NK-92 treated with Interleukin-12 subunit alpha and Interleukin-12 subunit beta, amount 100 ng/mL, for 24 hours (cell line): ENCODE measurements at regions not wholly inside any gene's neighbourhood (a gene's known extent, or its start where the extent isn't known, plus 50 kb on each side); places are given as distances from the start of the nearest gene placed in this dataset.

Source experiments
- DNase-seq: peaks from one replicate; lab custom pipeline; 2025; lab: John Stamatoyannopoulos, UW

DNA sequence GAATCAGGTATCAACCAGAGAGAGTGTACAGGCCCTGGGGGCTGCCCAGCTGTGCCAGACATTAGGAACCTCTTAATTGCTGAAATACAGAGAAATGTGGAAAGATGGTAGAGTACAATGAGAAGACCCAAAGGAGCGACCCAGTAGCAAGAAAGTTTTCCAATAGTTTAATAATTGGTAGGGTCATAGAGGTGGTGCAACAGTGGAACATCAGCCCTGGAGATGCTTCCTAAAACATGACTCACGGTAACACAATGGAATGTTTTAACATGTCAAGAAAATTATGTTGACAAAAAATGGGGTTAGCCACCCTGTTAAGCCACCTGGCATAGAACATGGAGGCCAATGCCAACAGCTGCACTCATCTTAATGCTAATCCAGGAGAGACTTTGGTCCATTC lies 284.1 kb downstream of the ELAVL2 start:
- DNase-seq: no peak

DNA sequence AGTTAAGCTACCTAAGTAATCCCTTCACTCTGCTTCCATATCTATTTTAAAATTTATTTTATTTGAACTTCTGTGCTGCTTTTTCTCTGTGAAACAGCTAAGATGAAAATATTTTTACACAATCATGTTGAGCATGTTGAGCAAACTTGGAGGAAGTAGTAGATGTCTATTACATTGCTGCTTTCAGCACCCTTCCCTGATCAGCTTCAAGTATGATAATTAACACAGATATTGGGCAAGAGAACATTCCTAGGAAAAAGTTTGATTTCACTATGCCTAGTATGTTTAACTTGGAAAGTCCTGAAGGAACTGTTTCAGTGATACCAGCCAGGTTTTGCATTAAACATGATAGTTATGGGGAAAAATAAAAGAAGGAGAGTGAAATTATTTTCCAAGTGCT lies 283.6 kb downstream of the ELAVL2 start:
- DNase-seq: no peak

DNA sequence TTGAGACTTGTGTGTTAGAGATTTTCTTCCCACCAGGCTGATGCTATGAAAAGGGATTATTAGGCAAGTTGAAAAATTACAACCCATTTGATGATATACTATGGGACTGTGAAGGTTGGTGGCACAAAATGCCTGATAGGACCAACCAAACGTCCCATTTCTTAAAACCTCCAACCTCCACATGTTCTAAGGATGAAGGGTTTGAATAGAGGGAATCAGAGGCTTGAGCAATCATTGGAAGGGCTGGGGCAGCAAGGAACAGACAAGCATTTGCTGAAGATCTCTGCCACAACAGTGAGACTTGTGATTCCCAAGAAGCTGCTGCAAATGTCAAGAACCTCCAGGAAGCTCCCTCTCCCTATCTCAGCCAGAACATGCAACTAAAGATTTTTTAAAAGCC lies 283.1 kb downstream of the ELAVL2 start:
- no peak for DNase-seq

DNA sequence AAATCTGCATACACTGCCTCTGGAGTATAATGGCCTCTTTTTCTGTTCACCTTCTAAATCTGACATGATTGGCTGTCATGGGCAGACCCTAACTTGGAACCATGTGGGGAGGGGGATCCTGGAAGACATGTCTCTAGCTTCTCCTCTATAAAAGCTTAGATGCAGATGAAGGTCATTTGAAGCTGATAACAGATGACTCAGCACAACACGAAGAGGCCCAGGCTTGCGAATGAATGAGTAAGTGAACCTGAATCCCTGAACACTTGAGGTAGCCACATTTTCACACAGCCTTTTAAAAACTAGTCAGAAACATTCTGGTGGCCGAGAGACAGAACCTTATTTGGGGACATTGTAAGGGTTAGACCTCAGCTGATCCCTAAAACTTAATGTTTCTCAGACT lies 282.6 kb downstream of the ELAVL2 start:
- DNase-seq: no peak

- no peak for DNase-seq
These were observed 280.3 kb downstream of the ELAVL2 start for GRCh38 chr9:23545728-23546127.

DNA sequence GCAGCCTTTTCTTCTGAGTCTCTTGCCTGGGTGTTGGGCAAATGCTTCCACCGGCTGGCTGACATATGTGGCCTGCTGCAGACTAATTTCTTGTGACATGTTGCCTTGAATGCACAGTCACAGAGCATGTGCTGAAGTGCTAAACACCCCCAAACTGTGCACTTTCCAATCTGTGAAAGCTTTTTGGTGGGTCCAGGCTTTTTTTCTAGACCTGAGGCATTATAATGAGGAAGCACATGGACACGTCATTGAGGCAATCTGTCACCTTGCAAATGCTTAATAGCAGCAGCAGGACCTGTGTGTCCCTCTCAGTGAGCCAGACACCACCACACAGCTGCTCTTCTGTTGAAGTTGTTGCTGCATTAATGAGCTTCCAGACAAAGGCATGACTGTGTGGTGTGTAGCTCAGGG lies 274.7 kb downstream of the ELAVL2 start:
- no peak for DNase-seq

DNA sequence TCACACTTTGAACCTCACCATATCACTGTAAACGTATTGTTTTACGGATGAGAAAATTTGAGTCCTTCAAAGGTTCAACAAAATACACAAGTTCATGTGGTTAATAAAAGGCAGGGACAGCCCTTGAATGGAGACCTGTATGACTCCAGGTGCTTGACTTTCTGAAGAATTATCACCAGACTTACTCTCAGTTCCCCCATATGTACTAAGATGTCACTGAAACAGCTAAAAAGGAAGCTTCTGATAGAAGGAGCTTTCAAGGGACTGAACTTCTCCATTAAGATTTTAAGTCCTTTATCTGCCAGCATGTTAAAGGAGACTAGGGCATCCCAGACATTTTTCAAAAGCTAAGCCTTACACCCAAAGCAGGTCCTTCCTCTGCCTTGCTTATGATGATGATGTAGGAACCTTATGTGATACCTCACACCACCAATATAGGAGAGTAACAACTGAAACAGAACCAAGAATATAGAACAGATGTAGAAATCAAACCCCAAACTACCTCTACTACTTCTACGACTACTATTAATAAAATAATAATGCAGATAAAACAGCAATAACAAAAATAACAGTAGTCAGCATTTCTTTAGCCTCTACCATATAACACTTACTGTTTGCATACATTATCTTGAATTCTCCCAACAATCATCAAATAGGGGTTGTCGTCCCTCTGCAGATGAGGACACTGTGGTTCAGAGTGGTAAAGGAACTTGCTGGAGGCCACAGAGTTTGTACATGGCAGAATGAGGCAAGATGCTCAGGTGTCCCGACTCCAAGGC lies 273.9 kb downstream of the ELAVL2 start:
- DNase-seq: no peak

DNA sequence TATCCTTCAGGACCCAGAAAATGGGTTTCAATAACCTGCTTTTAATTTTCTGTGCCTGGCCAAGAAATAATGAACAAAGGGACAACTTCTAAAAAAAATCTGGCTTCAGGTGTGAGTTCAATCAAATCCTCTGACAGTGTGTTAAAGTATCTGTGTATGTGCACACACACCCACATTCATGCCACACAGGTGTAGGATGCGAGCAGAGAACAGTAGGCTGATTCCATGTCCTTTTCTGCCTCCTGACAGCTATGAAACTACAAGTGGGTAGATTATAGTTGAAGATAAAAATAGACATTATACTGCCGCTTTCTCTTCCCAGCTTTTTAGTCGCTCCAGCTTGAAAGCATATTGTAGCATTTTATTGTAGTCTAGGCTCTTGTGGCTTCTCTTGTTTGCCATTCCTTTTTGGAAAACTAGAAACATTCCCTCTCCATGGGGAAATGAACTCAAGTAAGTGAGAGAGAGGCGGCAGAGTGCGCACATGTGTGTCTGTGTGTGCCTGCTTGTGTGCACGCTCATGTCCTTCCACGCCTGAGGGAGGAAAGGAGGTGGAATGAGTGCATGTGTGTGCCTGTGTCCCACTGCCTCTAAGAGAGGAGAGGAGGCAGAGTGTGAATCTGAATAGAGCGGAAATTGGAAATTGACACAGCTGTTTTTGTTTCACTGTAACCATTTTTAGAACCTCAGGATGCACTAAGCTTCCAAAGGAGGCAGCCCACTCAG lies 273.0 kb downstream of the ELAVL2 start:
- DNase-seq: no peak

DNA sequence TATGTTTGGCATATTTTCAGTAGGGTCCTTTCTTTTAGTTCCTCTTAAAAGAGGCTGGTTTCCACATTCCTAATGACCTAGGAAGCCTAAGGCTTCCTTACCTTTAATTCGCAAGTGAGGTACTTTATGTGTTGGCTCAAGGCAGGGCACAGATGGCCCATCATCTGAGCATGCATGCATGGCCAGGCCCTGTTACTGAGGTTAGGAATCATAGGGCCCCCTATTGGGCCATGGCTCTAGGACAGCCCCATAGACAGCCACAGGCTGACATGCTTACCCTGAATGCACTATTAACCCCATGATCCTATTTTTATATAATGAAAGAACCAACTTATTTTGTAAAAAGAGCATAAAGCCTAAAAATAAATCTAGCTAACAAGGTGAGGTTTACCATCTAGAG lies 271.4 kb downstream of the ELAVL2 start:
- no peak for DNase-seq

GRCh38 chr9:23555851-23556250 lies 270.2 kb downstream of the ELAVL2 start:
- no peak for DNase-seq

- DNase-seq: no peak
These were observed 269.6 kb downstream of the ELAVL2 start for GRCh38 chr9:23556459-23556858.

DNA sequence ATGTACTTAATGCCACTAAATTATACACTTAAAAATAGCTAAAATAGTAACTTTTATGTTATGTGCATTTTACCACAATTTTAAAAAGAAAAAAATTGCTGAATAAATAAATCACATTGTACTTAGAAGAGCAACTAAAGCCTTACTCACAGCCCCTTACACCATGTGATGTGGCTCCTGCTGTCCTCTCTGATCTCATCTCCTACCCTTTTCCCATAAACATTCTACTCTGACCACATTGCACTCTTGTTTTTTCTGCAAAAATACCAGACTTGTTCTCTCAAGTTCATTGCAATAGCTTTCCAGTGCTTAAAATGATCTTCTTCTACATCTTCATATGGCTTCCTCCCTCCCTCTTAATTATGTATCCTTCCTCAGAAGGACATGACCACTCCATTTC lies 268.4 kb downstream of the ELAVL2 start:
- no peak for DNase-seq

- DNase-seq: no peak
These were observed 266.5 kb downstream of the ELAVL2 start for GRCh38 chr9:23559522-23559921.

GRCh38 chr9:23563517-23563916 lies 262.5 kb downstream of the ELAVL2 start:
- DNase-seq: no peak

- no peak for DNase-seq
These were observed 258.4 kb downstream of the ELAVL2 start for GRCh38 chr9:23567516-23568165.

GRCh38 chr9:23571414-23572104 lies 254.5 kb downstream of the ELAVL2 start:
- no peak for DNase-seq

DNA sequence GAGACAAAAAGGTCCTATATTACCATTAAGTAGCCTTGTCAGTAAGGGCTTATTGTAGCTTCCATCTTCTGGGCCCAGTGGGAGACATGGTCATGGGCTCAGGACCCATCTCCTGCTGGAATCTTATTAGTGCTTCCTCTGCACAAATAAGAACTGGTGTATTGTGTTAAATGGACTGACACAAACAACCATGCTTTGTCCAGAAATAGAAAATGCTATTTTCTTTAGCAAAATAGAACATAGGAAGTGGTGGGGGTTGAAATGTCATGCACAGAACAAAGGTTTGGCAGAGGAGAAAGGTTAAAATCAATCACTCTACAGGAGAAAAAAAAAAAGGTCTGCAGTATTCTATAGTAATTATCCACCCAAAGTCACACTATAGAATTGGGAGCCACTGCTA lies 252.2 kb downstream of the ELAVL2 start:
- no peak for DNase-seq

DNA sequence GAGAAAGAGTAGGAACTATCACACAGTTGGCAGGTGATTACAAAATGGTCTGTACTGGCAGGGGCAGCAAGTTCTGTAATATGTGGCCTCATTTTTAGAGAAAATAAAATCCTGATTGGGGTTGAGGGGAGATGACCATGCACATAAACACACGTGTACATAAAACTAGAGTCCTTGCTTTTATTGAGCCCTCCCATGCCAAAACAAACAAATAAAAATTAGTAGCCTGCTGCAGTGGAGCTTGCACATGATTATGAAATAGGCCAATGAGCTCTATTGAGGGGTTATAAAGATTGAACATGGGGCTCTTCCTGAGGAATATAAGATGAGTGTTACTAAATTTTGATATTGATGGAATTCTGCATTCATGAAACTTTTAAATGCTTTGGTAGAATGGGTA lies 248.4 kb downstream of the ELAVL2 start:
- DNase-seq: no peak

- no peak for DNase-seq
These were observed 244.1 kb downstream of the ELAVL2 start for GRCh38 chr9:23581931-23582330.

DNA sequence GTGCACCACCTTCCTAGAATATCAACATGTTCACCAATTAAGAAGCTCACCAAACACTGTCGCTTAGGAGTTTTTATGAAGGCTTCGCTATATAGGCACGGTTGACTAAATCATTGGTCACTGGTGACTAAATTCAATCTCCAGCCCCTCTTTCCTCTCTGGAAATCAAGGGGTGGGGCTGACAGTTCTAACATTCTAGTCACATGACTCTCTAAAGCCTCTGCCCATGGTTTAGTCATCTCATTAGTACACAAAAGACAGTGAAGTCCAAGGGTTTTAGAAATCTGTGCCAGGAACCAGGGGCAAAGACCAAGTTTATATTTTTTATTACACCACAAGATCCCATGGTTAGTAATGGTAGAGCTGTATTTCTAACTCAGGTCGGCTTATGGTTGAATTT lies 243.2 kb downstream of the ELAVL2 start:
- DNase-seq: no peak

- no peak for DNase-seq
These were observed 239.1 kb downstream of the ELAVL2 start for GRCh38 chr9:23586906-23587305.

- no peak for DNase-seq
These were observed 238.6 kb downstream of the ELAVL2 start for GRCh38 chr9:23587433-23587832.

- no peak for DNase-seq
These were observed 238.1 kb downstream of the ELAVL2 start for GRCh38 chr9:23587903-23588302.
